HepG2 (cell line): ENCODE measurements at regions not wholly inside any gene's neighbourhood (a gene's known extent, or its start where the extent isn't known, plus 50 kb on each side); places are given as distances from the start of the nearest gene placed in this dataset.

Source experiments
- ATAC-seq: fragments of 200-7000 bp; cut with Tn5 transposase; 3 replicates; pipeline ENCODE4 v1.9.1; 2020; ENCODE audit warnings: mild to moderate bottlenecking, moderate library complexity
- BruUV-seq: library from RNA; stranded (reverse); fragments of 400-500 nt; replicated peaks from 2 replicates; lab custom pipeline; 2021; lab: Mats Ljungman, UMichigan
- CTCF ChIA-PET: fragments of 300-600 bp; formaldehyde crosslinking; extraction: SDS; loops from one replicate; lab custom pipeline; 2021; ENCODE audit warnings: low total read pairs, inconsistent platforms, low intra/inter-chr PET ratio; lab: Yijun Ruan, JAX
- POLR2A ChIA-PET: fragments of 350-600 bp; sonication (Branson Sonifier 250); formaldehyde crosslinking; loops from one replicate; lab custom pipeline; 2020; ENCODE audit warnings: antibody characterized with exemption, inconsistent platforms; lab: Yijun Ruan, JAX
- DNase-seq: peaks from one replicate; pipeline ENCODE4 v3.0.0-alpha.2; 2015; ENCODE audit warnings: low spot score
- FAIRE-seq: peaks from 3 replicates; lab custom pipeline; 2011; peaks lifted over from hg19 to GRCh38; lab: Jason Lieb, UNC
- H2AFZ ChIP-seq: one replicate; pipeline ENCODE4 v1.6.1; 2011; ENCODE audit warnings: low read length, inconsistent platforms
- H3K27ac ChIP-seq: fragments of 300-600 bp; 3 replicates; pipeline ENCODE4 v1.8.0; 2011; ENCODE audit warnings: mixed run types, mild to moderate bottlenecking, mixed read lengths, low read length, inconsistent platforms; ENCODE audit not compliant: insufficient read depth; ENCODE audit errors: extremely low read length
- H3K27me3 ChIP-seq, 2 experiments: fragments of 200-600 bp in 1 of 2; 2 replicates in 1 of 2; 3 replicates in 1 of 2; pipeline versions ENCODE4 v1.6.0 to v1.8.0; 2011; ENCODE audit warnings: low read length in 2 of 2, mild to moderate bottlenecking in 2 of 2, moderate library complexity in 2 of 2, inconsistent platforms in 1 of 2; ENCODE audit not compliant: insufficient read depth in 2 of 2, control insufficient read depth in 1 of 2
- H3K36me3 ChIP-seq, 2 experiments: fragments of 200-600 bp in 1 of 2; replicated peaks in 1 of 2; 2 replicates in 1 of 2; 3 replicates in 1 of 2; pipeline versions ENCODE4 v1.5.1 to v1.8.0; 2011; ENCODE audit warnings: low read length in 2 of 2, inconsistent platforms in 1 of 2; ENCODE audit not compliant: insufficient read depth in 2 of 2, control insufficient read depth in 1 of 2
- H3K4me1 ChIP-seq: 2 replicates; pipeline ENCODE4 v1.5.1; 2012; ENCODE audit warnings: low read length, inconsistent platforms; ENCODE audit not compliant: insufficient read depth
- H3K4me2 ChIP-seq: 2 replicates; pipeline ENCODE4 v1.6.0; 2011; ENCODE audit warnings: low read depth, low read length, inconsistent platforms
- H3K4me3 ChIP-seq, 3 experiments: fragments of 200-600 bp in 1 of 3; sonication (generic), shearing (Covaris generic) in 1 of 3; replicated peaks in 1 of 3; 2 replicates each; pipeline ENCODE4 v1.5.1; 2011 to 2016; ENCODE audit warnings: low read length in 3 of 3, inconsistent platforms in 2 of 3, low read depth in 2 of 3, mild to moderate bottlenecking in 2 of 3, control low read depth in 1 of 3, mixed read lengths in 1 of 3; ENCODE audit not compliant: insufficient read depth in 1 of 3
- H3K79me2 ChIP-seq: one replicate; pipeline ENCODE4 v1.6.1; 2011; ENCODE audit warnings: low read length, inconsistent platforms; ENCODE audit not compliant: insufficient read depth
- H3K9ac ChIP-seq: 2 replicates; pipeline ENCODE4 v1.6.0; 2011; ENCODE audit warnings: mild to moderate bottlenecking, low read depth, low read length, inconsistent platforms; ENCODE audit not compliant: insufficient read depth
- H3K9me3 ChIP-seq: 2 replicates; pipeline ENCODE4 v1.5.1; 2012; ENCODE audit warnings: mild to moderate bottlenecking, low read length
- H4K20me1 ChIP-seq: 2 replicates; pipeline ENCODE4 v1.6.0; 2011; ENCODE audit warnings: inconsistent platforms, mild to moderate bottlenecking, low read length, moderate library complexity; ENCODE audit not compliant: insufficient read depth
- CHD4 ChIP-seq: fragments of 200-600 bp; sonication (generic); IDR thresholded peaks from 2 replicates; pipeline ENCODE4 v1.7.0; 2017; ENCODE audit warnings: mild to moderate bottlenecking, low read length, borderline replicate concordance
- DRAP1 ChIP-seq: IDR thresholded peaks from 2 replicates; pipeline ENCODE4 v1.6.1; 2016; ENCODE audit warnings: missing genetic modification reagents, missing compliant biosample characterization
- GLI4 ChIP-seq: sonication (generic); formaldehyde crosslinking; IDR thresholded peaks from 2 replicates; pipeline ENCODE4 v1.5.1; 2020; ENCODE audit warnings: missing genetic modification reagents, mild to moderate bottlenecking, moderate library complexity, borderline replicate concordance
- POLR2AphosphoS5 ChIP-seq: IDR thresholded peaks from 2 replicates; pipeline ENCODE4 v1.6.1; 2012; ENCODE audit warnings: low read depth, low read length
- PRDM10 ChIP-seq: sonication (generic); formaldehyde crosslinking; IDR thresholded peaks from 2 replicates; pipeline ENCODE4 v1.4.0; 2020; ENCODE audit warnings: low read depth, missing genetic modification reagents
- TERF1 ChIP-seq: sonication (generic); formaldehyde crosslinking; IDR thresholded peaks from 2 replicates; pipeline ENCODE4 v1.8.0; 2022; ENCODE audit warnings: mild to moderate bottlenecking, missing genetic modification reagents, moderate library complexity
- ZNF468 ChIP-seq: sonication (generic); formaldehyde crosslinking; IDR thresholded peaks from 2 replicates; pipeline ENCODE4 v1.8.0; 2022; ENCODE audit warnings: mild to moderate bottlenecking, moderate library complexity, missing genetic modification reagents
- ZNF629 ChIP-seq: sonication (generic); formaldehyde crosslinking; conservative IDR thresholded peaks from 2 replicates; pipeline ENCODE4 v1.5.0; 2020; ENCODE audit warnings: missing genetic modification reagents
- whole genome bisulfite sequencing: methylation state at CpG from one replicate; pipeline ENCODE4 v1.1.6; 2017; ENCODE audit warnings: low lambda C conversion rate; 5-methylcytosine and 5-hydroxymethylcytosine counted together
- in situ Hi-C: cut with HindIII; loops from 2 replicates; pipeline ENCODE4 v1.10.0; 2017; ENCODE audit warnings: low pct_unique_long_range_greater_than_20kb; ENCODE audit not compliant: extremely low pct_ligation_motif_present
- intact Hi-C: fragments of 100-400 bp; cut with micrococcal nuclease; formaldehyde crosslinking; loops from one replicate; pipeline ENCODE4 v1.10.0; 2022; ENCODE audit not compliant: unreplicated experiment

- Histone ChIP-seq H3K9me3 (no peaks in the 10 kb centered on the region), H2AFZ (no peak overlapping the region), H3K27me3 (peaks cover 11 to 28% of the 10 kb centered on the region in 2 experiments; a peak in 4 of 5 replicates), H4K20me1 (no peaks in the 10 kb centered on the region), H3K27ac (no peak overlapping the region), H3K9ac (no peak overlapping the region), H3K79me2 (no peaks in the 10 kb centered on the region), H3K36me3 (no peaks in the 10 kb centered on the region), H3K4me2 (no peak overlapping the region), H3K4me3 (no peak overlapping the region), H3K4me1 (no peaks in the 10 kb centered on the region)
- intact Hi-C loops (no loop called here), in situ Hi-C loops (no loop called here)
- ATAC-seq (no peak), DNase-seq (no peak), FAIRE-seq (no peak)
- 16% methylated on average over 12 of the region's 16 CpGs for WGBS
- CTCF ChIA-PET = no interaction called here
- no TSS peak for BruUV-seq
- POLR2A ChIA-PET = no interaction called here
- TF ChIP-seq ZNF629 (CRISPR knock-in tag) (peak; percentile 48; the same call in 1 of the 2 replicates), POLR2AphosphoS5 (no peak)
Observed at GRCh38 chr20:24804481-24805206, 144.4 kb upstream of the CST7 start.

- no peak overlapping the region for H3K9ac ChIP-seq
- CTCF ChIA-PET = no interaction called here
- intact Hi-C loops (no loop called here), in situ Hi-C loops (no loop called here)
- POLR2A ChIA-PET = no interaction called here
- FAIRE-seq (no peak), DNase-seq (no peak), ATAC-seq (no peak)
- H3K36me3 ChIP-seq = no peaks in the 10 kb centered on the region
- no peak overlapping the region for H3K4me2 ChIP-seq
- no peaks in the 10 kb centered on the region for H3K4me1 ChIP-seq
- no peak overlapping the region for H3K4me3 ChIP-seq
- WGBS = 31% methylated on average over 10 of the region's 11 CpGs
- no peaks in the 10 kb centered on the region for H3K9me3 ChIP-seq
- no peaks in the 10 kb centered on the region for H3K79me2 ChIP-seq
- H3K27ac ChIP-seq = no peak overlapping the region
- no peak overlapping the region for H2AFZ ChIP-seq
- peaks cover 6 to 30% of the 10 kb centered on the region in 2 experiments; a peak in 4 of 5 replicates for H3K27me3 ChIP-seq
- TF ChIP-seq CHD4 (no peak), PRDM10 (CRISPR knock-in tag) (no peak), ZNF468 (CRISPR knock-in tag) (no peak), GLI4 (CRISPR knock-in tag) (no peak), TERF1 (CRISPR knock-in tag) (0 out of 2 replicates have a peak, but pooled peaks have one; percentile 32), DRAP1 (no peak)
- H4K20me1 ChIP-seq = no peaks in the 10 kb centered on the region
- no TSS peak for BruUV-seq
Observed at GRCh38 chr20:24805456-24806238, 143.4 kb upstream of the CST7 start.
